GM12892 (cell line): ENCODE measurements at regions not wholly inside any gene's neighbourhood (a gene's known extent, or its start where the extent isn't known, plus 50 kb on each side); places are given as distances from the start of the nearest gene placed in this dataset.

Experiments used
- POLR2A ChIP-seq: IDR thresholded peaks from 2 replicates; pipeline ENCODE4 v1.6.1; 2011; ENCODE audit warnings: low read depth, low read length, control low read depth
- POLR2AphosphoS5 ChIP-seq: IDR thresholded peaks from 2 replicates; pipeline ENCODE4 v1.6.1; 2011; ENCODE audit warnings: low read depth, low read length, control low read depth
- TAF1 ChIP-seq: IDR thresholded peaks from 2 replicates; pipeline ENCODE4 v1.6.1; 2011; ENCODE audit warnings: low read depth, mild to moderate bottlenecking, control low read depth, low read length, borderline replicate concordance

DNA sequence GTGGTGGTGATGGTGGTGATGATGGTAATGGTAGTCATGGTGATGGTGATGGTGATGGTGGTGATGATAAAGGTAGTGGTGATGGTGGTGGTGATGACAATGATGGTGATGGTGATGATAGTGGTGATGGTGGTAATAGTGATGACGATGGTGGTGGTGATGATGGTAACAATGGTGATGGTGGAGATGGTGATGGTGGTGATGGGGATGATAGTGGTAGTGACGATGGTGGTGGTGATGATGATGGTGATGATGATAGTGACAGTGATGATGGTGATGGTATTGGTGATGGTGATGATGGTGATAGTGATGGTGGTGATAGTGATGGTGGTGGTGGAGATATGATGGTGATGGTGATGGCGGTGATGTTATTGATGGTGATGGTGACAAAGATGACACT lies 108.4 kb upstream of the NKX1-1 start:
- TF ChIP-seq POLR2AphosphoS5 (no peak), POLR2A (no peak), TAF1 (no peak)
